Trophoblast cell (in vitro differentiated cells and primary cell): ENCODE measurements at regions not wholly inside any gene's neighbourhood (a gene's known extent, or its start where the extent isn't known, plus 50 kb on each side); places are given as distances from the start of the nearest gene placed in this dataset.

Source experiments
- DNase-seq, 2 donors: peaks; one replicate each; pipeline ENCODE4 v3.0.0-alpha.2; 2016
- H2AFZ ChIP-seq: 2 replicates; pipeline ENCODE4 v1.6.1; 2013; ENCODE audit warnings: low read length, moderate library complexity, mild to moderate bottlenecking; ENCODE audit not compliant: insufficient read depth, poor library complexity
- H2AK5ac ChIP-seq: 2 replicates; pipeline ENCODE4 v1.6.1; 2013; ENCODE audit warnings: mild to moderate bottlenecking, low read length
- H2BK120ac ChIP-seq: 2 replicates; pipeline ENCODE4 v1.6.1; 2013; ENCODE audit warnings: low read length, mild to moderate bottlenecking, moderate library complexity; ENCODE audit not compliant: insufficient read depth, poor library complexity
- H2BK12ac ChIP-seq: 2 replicates; pipeline ENCODE4 v1.6.1; 2013; ENCODE audit warnings: mild to moderate bottlenecking, low read length, moderate library complexity
- H2BK5ac ChIP-seq: 2 replicates; pipeline ENCODE4 v1.6.1; 2013; ENCODE audit warnings: low read length, low read depth, moderate library complexity, mild to moderate bottlenecking; ENCODE audit not compliant: poor library complexity
- H3K14ac ChIP-seq: 2 replicates; pipeline ENCODE4 v1.6.1; 2013; ENCODE audit warnings: mild to moderate bottlenecking, low read length
- H3K18ac ChIP-seq: 2 replicates; pipeline ENCODE4 v1.6.1; 2013; ENCODE audit warnings: mild to moderate bottlenecking, low read length
- H3K23ac ChIP-seq: 2 replicates; pipeline ENCODE4 v1.6.1; 2013; ENCODE audit warnings: low read length
- H3K27ac ChIP-seq: 2 replicates; pipeline ENCODE4 v1.5.1; 2013; ENCODE audit warnings: low read depth, mild to moderate bottlenecking, inconsistent platforms, low read length, moderate library complexity
- H3K27me3 ChIP-seq: 2 replicates; pipeline ENCODE4 v1.6.1; 2013; ENCODE audit warnings: inconsistent platforms, mild to moderate bottlenecking, low read length, moderate library complexity; ENCODE audit not compliant: insufficient read depth
- H3K36me3 ChIP-seq, 2 experiments: 1 replicate in 1 of 2; 2 replicates in 1 of 2; pipeline ENCODE4 v1.6.1; 2013; ENCODE audit warnings: low read length in 2 of 2, mild to moderate bottlenecking in 2 of 2, moderate library complexity in 1 of 2; ENCODE audit not compliant: insufficient read depth in 2 of 2, control insufficient read depth in 1 of 2
- H3K4ac ChIP-seq: 2 replicates; pipeline ENCODE4 v1.6.1; 2013; ENCODE audit warnings: low read depth, mild to moderate bottlenecking, low read length, moderate library complexity
- H3K4me1 ChIP-seq, 2 experiments: 1 replicate in 1 of 2; 2 replicates in 1 of 2; pipeline ENCODE4 v1.6.1; 2013; ENCODE audit warnings: low read length in 2 of 2, mild to moderate bottlenecking in 2 of 2, moderate library complexity in 1 of 2; ENCODE audit not compliant: insufficient read depth in 2 of 2, control insufficient read depth in 1 of 2
- H3K4me2 ChIP-seq: 2 replicates; pipeline ENCODE4 v1.6.1; 2013; ENCODE audit warnings: inconsistent platforms, mild to moderate bottlenecking, low read length, moderate library complexity
- H3K4me3 ChIP-seq: 2 replicates; pipeline ENCODE4 v1.5.1; 2013; ENCODE audit warnings: mild to moderate bottlenecking, low read depth, low read length, inconsistent platforms
- H3K79me1 ChIP-seq: one replicate; pipeline ENCODE4 v1.6.1; 2013; ENCODE audit warnings: low read length
- H3K79me2 ChIP-seq: 2 replicates; pipeline ENCODE4 v1.6.1; 2013; ENCODE audit warnings: low read length, mild to moderate bottlenecking; ENCODE audit not compliant: control insufficient read depth, insufficient read depth, poor library complexity
- H3K9ac ChIP-seq: 2 replicates; pipeline ENCODE4 v1.6.1; 2013; ENCODE audit warnings: mild to moderate bottlenecking, low read length
- H3K9me3 ChIP-seq: 2 replicates; pipeline ENCODE4 v1.6.1; 2013; ENCODE audit warnings: low read depth, mild to moderate bottlenecking, control low read depth, inconsistent platforms, low read length; ENCODE audit not compliant: insufficient read depth
- H4K12ac ChIP-seq: 2 replicates; pipeline ENCODE4 v1.6.1; 2013; ENCODE audit warnings: low read depth, mild to moderate bottlenecking, low read length, moderate library complexity
- H4K8ac ChIP-seq: 2 replicates; pipeline ENCODE4 v1.6.1; 2013; ENCODE audit warnings: low read depth, mild to moderate bottlenecking, low read length, moderate library complexity
- H4K91ac ChIP-seq: one replicate; pipeline ENCODE4 v1.6.1; 2013; ENCODE audit warnings: low read depth, mild to moderate bottlenecking, low read length, moderate library complexity
- WGBS: extraction: QIAGEN DNeasy Blood & Tissue Kit; methylation state at CpG from one replicate; pipeline ENCODE4 v1.1.7; 2013; ENCODE audit warnings: missing lambda C conversion rate; ENCODE audit not compliant: insufficient read length, insufficient coverage; ENCODE audit errors: extremely low coverage; 5-methylcytosine and 5-hydroxymethylcytosine counted together

DNA sequence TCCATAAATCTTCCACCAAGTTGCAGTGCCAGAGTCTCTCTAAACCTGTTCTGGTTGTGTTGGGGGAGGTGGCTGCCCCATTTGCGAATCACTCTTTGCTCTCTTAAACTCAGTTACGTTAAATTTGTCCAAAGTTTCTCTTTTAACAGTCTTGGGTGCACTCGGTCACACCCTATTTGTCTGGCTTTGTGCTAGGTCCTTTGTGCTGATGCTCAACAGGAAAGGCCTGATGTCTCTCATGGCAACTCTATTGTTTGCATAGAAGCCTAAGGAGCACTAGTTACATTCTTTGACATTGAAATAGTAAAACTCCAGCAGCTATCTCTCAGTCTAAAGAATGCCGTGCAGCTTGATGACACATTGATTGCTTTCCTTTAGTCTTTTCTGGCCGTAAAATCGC is 105.1 kb downstream of the TRMT11 start:
- no peak overlapping the region for H4K8ac ChIP-seq
- H2AFZ ChIP-seq, result no peak overlapping the region
- no CpG with 5 or more reads among the region's 6 CpGs for WGBS
- no peak overlapping the region for H3K4ac ChIP-seq
- no peak overlapping the region for H2BK120ac ChIP-seq
- no peaks in the 10 kb centered on the region for H3K9me3 ChIP-seq
- DNase-seq, result peak; percentile 9 to 74
- H2BK5ac ChIP-seq, result no peak overlapping the region
- H3K79me2 ChIP-seq, result no peaks in the 10 kb centered on the region
- no peak overlapping the region for H3K14ac ChIP-seq
- no peak overlapping the region for H2BK12ac ChIP-seq
- H3K79me1 ChIP-seq, result no peaks in the 10 kb centered on the region
- no peak overlapping the region for H3K9ac ChIP-seq
- H3K36me3 ChIP-seq, result no peaks in the 10 kb centered on the region
- no peak overlapping the region for H4K91ac ChIP-seq
- H3K23ac ChIP-seq, result no peak overlapping the region
- no peak overlapping the region for H3K4me3 ChIP-seq
- H3K4me1 ChIP-seq, result peaks cover 0 to 3% of the 10 kb centered on the region in 2 experiments
- H3K27ac ChIP-seq, result no peak overlapping the region
- no peak overlapping the region for H4K12ac ChIP-seq
- H3K4me2 ChIP-seq, result no peak overlapping the region
- no peak overlapping the region for H2AK5ac ChIP-seq
- no peak overlapping the region for H3K18ac ChIP-seq
- H3K27me3 ChIP-seq, result no peaks in the 10 kb centered on the region

DNA sequence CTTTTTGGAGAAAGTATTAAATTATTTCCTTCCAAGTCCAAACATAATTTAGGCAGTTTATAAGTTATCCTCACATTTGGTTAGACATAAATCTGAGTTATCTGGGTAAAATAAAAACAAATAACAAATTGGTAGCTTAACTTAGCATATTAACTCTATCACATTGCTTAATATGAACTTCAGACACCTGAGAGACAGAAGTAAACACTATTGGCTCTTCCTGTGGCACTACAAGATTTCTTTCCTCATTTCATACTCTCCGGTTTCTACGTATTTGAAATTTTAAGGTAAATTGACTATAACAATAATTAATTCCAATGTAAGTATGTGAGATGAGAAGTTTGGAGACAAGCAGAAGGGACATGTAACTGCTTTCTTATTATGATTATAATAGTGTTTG is 106.8 kb downstream of the TRMT11 start:
- H3K79me2 ChIP-seq, result no peaks in the 10 kb centered on the region
- no peak overlapping the region for H2AK5ac ChIP-seq
- H2BK12ac ChIP-seq, result no peak overlapping the region
- H3K36me3 ChIP-seq, result no peaks in the 10 kb centered on the region
- H3K4me1 ChIP-seq, result peaks cover 0 to 3% of the 10 kb centered on the region in 2 experiments
- no peak overlapping the region for H3K27ac ChIP-seq
- no peak overlapping the region for H3K4me2 ChIP-seq
- no peaks in the 10 kb centered on the region for H3K9me3 ChIP-seq
- no peak overlapping the region for H4K8ac ChIP-seq
- no peaks in the 10 kb centered on the region for H3K27me3 ChIP-seq
- no peaks in the 10 kb centered on the region for H3K79me1 ChIP-seq
- H3K23ac ChIP-seq, result no peak overlapping the region
- no peak overlapping the region for H4K12ac ChIP-seq
- no peak overlapping the region for H2BK5ac ChIP-seq
- no peak overlapping the region for H4K91ac ChIP-seq
- no peak overlapping the region for H2BK120ac ChIP-seq
- no peak overlapping the region for H3K4me3 ChIP-seq
- WGBS, result no CpG with 5 or more reads among the region's 2 CpGs
- no peak overlapping the region for H3K18ac ChIP-seq
- H3K9ac ChIP-seq, result no peak overlapping the region
- H3K4ac ChIP-seq, result no peak overlapping the region
- no peak overlapping the region for H3K14ac ChIP-seq
- H2AFZ ChIP-seq, result no peak overlapping the region
- DNase-seq, result no peak

DNA sequence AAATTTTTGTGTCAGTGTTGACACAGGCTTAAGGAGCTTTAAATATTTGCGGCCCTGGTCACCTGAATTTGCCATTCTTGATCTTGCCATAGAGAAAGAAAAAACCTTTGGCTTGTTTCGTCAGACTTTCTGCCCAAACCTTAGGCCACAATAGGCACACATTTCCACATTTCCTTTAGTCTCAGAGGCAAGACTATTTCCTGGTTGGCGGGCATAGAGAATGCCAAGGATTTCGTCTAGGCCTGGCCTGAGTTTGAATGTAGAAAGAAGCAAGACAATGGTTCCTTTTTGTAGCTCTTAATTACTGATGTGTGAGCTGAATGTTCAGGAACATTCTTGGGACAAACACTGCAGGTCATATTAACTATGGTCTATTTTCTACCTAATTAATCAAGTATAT is 108.1 kb downstream of the TRMT11 start:
- no peaks in the 10 kb centered on the region for H3K79me1 ChIP-seq
- no CpG with 5 or more reads among the region's 4 CpGs for WGBS
- H4K91ac ChIP-seq, result no peak overlapping the region
- H4K12ac ChIP-seq, result no peak overlapping the region
- no peak overlapping the region for H3K4ac ChIP-seq
- no peaks in the 10 kb centered on the region for H3K79me2 ChIP-seq
- H4K8ac ChIP-seq, result no peak overlapping the region
- H3K23ac ChIP-seq, result no peak overlapping the region
- no peaks in the 10 kb centered on the region for H3K36me3 ChIP-seq
- no peak overlapping the region for H2AFZ ChIP-seq
- H2BK120ac ChIP-seq, result no peak overlapping the region
- H3K4me3 ChIP-seq, result no peak overlapping the region
- no peak overlapping the region for H2BK5ac ChIP-seq
- peaks cover 0 to 3% of the 10 kb centered on the region in 2 experiments for H3K4me1 ChIP-seq
- H3K18ac ChIP-seq, result no peak overlapping the region
- no peaks in the 10 kb centered on the region for H3K9me3 ChIP-seq
- no peak overlapping the region for H2BK12ac ChIP-seq
- H3K14ac ChIP-seq, result no peak overlapping the region
- H3K4me2 ChIP-seq, result no peak overlapping the region
- no peak overlapping the region for H3K27ac ChIP-seq
- no peak overlapping the region for H2AK5ac ChIP-seq
- no peaks in the 10 kb centered on the region for H3K27me3 ChIP-seq
- no peak overlapping the region for H3K9ac ChIP-seq
- DNase-seq, result peak; percentile 5 to 63

DNA sequence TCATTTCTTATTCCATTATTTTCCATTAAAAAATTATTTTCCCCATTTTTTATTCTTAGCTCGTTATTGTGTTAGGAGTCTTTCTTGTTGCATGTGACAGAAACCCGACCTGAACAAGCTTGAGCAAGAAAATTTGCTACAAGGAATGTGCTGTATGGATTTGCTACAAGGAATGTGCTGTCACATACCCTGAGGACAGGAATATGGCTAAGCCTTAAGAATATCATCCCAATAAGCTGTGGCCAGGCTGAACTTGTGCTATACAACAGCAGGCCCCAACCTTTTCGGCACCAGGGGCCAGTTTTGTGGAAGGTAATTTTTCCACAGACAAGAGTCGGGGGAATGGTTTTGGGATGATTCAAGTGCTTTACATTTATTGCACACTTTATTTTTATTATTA is 114.0 kb downstream of the TRMT11 start:
- no peak overlapping the region for H3K14ac ChIP-seq
- H3K79me1 ChIP-seq, result no peaks in the 10 kb centered on the region
- no peak overlapping the region for H4K8ac ChIP-seq
- H4K12ac ChIP-seq, result no peak overlapping the region
- no peak overlapping the region for H3K4me3 ChIP-seq
- no peak overlapping the region for H4K91ac ChIP-seq
- H3K9me3 ChIP-seq, result no peaks in the 10 kb centered on the region
- H2BK5ac ChIP-seq, result no peak overlapping the region
- WGBS, result 100% methylated on average over 1 of the region's 4 CpGs
- H2AFZ ChIP-seq, result no peak overlapping the region
- H3K9ac ChIP-seq, result no peak overlapping the region
- no peaks in the 10 kb centered on the region for H3K27me3 ChIP-seq
- H3K23ac ChIP-seq, result no peak overlapping the region
- no peak overlapping the region for H3K27ac ChIP-seq
- DNase-seq, result peak; percentile 10 to 38
- H3K4me1 ChIP-seq, result no peaks in the 10 kb centered on the region
- no peak overlapping the region for H2BK12ac ChIP-seq
- no peak overlapping the region for H2BK120ac ChIP-seq
- no peaks in the 10 kb centered on the region for H3K79me2 ChIP-seq
- H3K4me2 ChIP-seq, result no peak overlapping the region
- no peak overlapping the region for H3K18ac ChIP-seq
- H3K4ac ChIP-seq, result no peak overlapping the region
- H3K36me3 ChIP-seq, result no peaks in the 10 kb centered on the region
- H2AK5ac ChIP-seq, result no peak overlapping the region
